ENCODE measurements at regions not wholly inside any gene's neighbourhood (a gene's known extent, or its start where the extent isn't known, plus 50 kb on each side); places are given as distances from the start of the nearest gene placed in this dataset.
"Not testable (repeated sequence)": the region's sequence is repeated elsewhere in the genome, so short reads cannot be mapped to it uniquely, and the experiment has no call there.

GRCh38 chr6:4677751-4678065 lies 98.5 kb upstream of the CDYL start:
- no peak for DNase-seq (ENCODE audit: low read depth in 3 of 3, low spot score in 2 of 3)

- no peak for DNase-seq (ENCODE audit: low read depth in 3 of 3, low spot score in 2 of 3)
Observed at GRCh38 chr6:4677011-4677750, 99.0 kb upstream of the CDYL start.

DNA sequence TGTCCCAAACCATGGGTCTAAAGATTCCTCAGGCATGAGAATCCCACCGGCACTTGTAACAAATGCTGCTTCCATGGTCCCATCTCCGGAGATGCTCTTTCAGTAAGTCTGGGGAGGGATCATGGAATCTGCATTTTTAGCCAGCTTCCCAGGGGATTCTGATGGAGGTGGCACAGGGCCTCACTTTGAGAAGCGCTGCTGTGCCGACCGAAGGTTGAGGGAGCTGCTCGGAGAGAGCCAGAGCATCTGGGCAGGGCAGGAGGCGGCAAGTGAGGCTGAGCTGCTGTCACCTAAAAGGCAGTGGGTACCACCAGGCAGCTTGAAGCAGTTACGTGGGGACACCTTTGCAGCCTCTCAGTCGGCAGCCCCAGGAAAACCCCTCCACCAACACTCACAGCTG lies 100.2 kb upstream of the CDYL start:
- no peak for DNase-seq (ENCODE audit: low read depth in 3 of 3, low spot score in 2 of 3)

DNA sequence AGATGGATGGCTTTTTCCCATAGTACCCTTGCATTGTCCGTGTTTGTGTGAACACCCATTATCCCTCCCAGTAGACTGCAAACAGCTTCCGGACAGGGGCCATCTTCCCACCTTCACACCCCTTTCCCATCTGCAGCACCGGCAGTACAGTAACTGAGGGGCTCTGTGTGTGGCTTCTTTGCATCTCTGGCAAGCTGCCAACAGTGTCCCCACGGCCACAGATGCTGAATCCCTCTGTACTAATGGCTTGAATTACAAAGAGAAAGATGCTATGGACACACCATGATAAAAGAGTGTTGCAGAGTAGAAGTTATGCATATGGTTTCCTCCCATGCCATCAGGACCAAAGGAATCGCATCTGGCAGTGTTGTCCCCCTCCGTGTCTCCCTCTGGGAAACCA lies 101.1 kb upstream of the CDYL start:
- no peak for DNase-seq (ENCODE audit: low read depth in 3 of 3, low spot score in 2 of 3)

DNA sequence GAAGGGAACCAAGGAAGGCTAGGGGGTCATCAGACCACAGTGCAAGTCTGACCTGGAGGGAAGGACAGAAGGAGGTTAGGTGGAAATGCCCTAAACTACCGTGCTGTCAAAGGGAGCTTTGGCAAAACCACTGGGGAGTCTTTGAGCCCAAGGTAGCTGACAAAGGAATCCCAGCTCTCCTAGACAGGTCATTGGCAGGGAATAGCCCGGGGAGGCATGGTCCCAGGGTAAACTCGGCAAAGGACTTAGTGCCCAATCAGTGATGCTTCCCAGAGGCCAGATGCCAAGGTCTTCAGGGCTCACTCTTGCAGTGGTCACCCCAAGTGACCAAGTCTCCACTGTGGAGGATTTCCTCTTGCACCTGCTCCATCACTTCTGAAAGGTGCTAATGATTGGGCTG lies 102.3 kb upstream of the CDYL start:
- DNase-seq (ENCODE audit: low read depth in 3 of 3, low spot score in 2 of 3), result no peak

- DNase-seq (ENCODE audit: low read depth in 3 of 3, low spot score in 2 of 3), result no peak
Observed at GRCh38 chr6:4672772-4673171, 103.4 kb upstream of the CDYL start.

DNA sequence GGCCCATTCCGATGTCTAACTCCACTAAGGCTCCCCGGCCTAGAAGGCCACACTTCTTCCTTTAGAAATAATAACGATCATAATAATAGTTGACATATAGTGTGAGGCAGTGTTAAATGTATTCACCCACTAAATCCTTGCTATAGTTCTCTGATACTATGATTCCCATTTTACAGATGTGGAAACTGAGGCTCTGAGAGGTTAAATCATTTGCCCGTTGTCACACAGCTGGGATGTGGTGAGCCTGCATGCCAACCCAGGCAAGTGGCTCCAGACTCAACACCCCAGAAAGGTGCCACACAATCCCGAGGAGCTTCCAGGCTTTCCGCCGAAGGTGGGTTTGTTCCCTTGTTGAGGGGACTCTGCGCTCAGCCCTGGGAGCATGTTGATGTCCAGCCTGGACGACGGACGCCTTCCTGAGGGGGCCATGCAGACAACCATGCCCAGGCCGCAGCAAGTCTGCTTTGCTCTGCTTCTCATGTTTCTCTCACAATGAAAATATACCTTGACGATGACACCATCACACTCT lies 104.6 kb upstream of the CDYL start:
- DNase-seq (ENCODE audit: low read depth in 3 of 3, low spot score in 2 of 3), result no peak

DNA sequence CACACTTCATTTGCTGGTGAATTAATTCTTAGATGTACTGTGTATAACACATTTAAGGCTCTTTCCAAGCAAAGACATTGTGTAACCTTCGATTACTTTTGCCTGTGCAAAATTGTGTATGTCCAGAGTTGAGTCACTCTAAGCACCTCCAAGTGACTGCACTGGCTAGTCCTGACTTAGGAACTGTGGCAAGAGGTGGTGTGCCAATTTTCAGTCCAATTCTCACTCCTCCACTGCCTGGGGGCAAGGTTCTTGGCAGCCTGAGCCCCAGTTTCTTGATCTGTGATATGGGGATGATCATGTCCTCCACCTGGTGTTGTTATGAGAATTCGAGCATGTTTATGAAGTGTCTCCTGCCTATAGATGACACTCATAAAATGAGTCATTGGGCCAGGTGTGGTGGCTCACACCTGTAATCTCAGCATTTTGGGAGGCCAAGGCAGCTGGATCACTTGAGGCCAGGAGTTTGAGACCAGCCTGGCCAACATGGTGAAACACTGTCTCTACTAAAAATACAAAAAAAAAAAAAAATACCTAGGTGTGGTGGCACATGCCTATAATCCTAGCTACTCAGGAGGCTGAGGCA lies 105.3 kb upstream of the CDYL start:
- no peak for DNase-seq (ENCODE audit: low read depth in 3 of 3, low spot score in 2 of 3)

GRCh38 chr6:4670290-4670689 lies 105.9 kb upstream of the CDYL start:
- no peak for DNase-seq (ENCODE audit: low read depth in 3 of 3, low spot score in 2 of 3)

DNA sequence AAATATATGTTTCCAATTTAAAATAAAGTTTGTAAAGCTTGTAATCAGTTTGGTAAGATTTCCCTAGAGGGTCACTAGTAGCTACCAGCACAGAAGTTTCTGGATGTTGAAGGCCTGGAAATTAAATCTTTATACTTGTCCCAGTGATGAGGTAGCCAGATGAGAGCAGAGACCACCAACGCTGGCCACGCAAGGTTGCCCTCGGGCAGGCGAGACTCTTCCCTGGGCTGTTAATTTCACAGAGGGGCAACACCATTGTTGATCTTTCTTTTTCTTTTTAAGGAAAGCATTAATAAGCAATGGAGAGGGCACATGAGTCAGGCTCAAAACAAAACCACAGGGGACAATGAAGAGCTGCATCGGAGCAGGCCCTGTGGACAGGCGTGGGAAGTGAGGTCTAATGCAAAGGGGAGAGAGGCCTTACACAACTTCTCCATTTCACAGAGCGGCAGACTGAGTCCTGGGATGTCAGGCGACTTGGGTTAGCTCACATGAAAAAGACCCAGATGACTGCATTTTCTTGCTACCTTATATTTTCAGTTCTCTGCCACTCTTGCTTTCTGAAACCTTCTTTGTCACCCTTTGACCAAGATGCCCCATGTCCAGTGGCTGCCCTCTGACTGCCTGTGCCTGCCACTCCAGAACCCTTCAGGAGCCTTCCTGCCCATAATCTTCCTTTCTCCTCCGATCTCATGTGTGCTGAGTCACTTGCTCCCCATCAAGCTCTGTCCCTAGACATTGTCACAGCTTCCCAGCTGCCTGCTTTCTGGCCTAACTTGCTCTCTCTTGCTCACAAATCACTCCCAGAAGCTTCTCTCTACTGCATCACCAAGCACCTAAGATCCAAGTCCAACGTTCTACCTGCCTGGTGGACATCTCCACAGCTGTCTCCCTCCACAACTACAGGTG lies 107.7 kb upstream of the CDYL start:
- no peak for DNase-seq (ENCODE audit: low read depth in 3 of 3, low spot score in 2 of 3)

GRCh38 chr6:4667591-4667990 lies 108.6 kb upstream of the CDYL start:
- DNase-seq (ENCODE audit: low read depth in 3 of 3, low spot score in 2 of 3), result no peak

GRCh38 chr6:4666886-4667513 lies 109.2 kb upstream of the CDYL start:
- no peak for DNase-seq (ENCODE audit: low read depth in 3 of 3, low spot score in 2 of 3)

GRCh38 chr6:4665489-4666417 lies 110.5 kb upstream of the CDYL start:
- no peak for DNase-seq (ENCODE audit: low read depth in 3 of 3, low spot score in 2 of 3)

- no peak for DNase-seq (ENCODE audit: low read depth in 3 of 3, low spot score in 2 of 3)
Observed at GRCh38 chr6:4664911-4665310, 111.3 kb upstream of the CDYL start.

DNA sequence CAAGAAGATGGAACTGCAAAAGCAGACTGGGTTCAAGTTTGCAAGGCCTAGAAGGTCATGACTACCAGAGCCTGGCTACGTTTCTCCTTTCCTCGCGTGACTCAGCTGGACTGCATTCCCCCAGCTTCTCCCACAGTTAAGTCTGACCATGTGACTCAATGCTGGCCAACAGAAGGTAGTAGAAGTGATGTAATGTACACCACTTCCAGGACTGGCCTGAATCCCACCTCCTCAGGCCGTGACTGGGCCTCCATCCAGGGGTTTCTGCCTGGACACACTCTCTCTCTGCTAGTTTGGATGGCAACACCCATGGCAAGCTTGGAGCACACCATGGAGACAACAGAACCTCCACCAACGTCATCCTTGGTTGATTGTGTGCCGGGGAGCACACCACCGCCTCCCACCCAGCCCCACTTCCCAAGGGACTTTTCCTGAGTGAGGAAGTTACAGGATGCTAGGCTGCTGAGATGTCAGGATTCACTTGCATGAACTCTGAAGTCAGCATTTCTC lies 112.0 kb upstream of the CDYL start:
- DNase-seq (ENCODE audit: low read depth in 3 of 3, low spot score in 2 of 3), result no peak

GRCh38 chr6:4662886-4663285 lies 113.3 kb upstream of the CDYL start:
- DNase-seq (ENCODE audit: low read depth in 3 of 3, low spot score in 2 of 3), result no peak

DNA sequence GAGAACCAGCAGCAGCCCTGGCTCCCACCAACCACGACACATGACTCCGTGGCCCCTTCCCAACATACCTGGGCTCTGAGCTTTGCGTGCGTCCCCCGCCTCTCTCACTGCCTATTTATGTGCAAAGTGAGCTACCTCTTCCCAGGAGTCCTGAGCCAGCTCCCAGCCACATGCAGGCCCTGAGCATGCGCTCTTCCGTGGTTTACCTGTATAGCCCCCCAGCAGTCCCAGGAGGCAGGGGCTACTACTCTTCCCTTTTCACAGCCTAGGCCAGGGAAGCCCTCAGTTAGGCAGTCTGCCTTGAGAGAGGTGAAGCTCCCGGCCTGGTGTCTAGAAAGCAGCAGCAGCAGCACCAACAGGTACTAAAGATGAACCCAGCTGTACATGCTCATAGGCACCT lies 114.8 kb upstream of the CDYL start:
- DNase-seq (ENCODE audit: low read depth in 3 of 3, low spot score in 2 of 3), result no peak

GRCh38 chr6:4660377-4661321 lies 115.6 kb upstream of the CDYL start:
- DNase-seq (ENCODE audit: low read depth in 3 of 3, low spot score in 2 of 3), result no peak

DNA sequence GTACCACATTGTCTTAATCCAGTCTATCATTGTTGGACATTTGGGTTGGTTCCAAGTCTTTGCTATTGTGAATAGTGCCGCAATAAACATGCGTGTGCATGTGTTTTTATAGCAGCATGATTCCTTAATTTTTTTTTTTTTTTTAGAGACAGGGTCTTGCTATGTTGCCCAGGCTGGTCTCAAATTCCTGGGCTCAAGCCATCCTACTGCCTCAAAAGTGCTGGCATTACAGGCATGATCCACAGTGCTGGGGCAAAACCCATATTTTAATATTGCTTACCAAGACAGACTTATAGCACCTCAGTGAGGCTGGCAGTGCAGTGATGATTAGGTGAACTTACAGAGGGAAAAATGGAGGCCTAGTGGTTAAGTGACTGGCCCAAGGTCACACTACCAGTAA lies 116.5 kb upstream of the CDYL start:
- not testable (repeated sequence) for DNase-seq (ENCODE audit: low read depth in 3 of 3, low spot score in 2 of 3)

All from right renal cortex interstitium (tissue), 3 donors.